ENCODE measurements at regions not wholly inside any gene's neighbourhood (a gene's known extent, or its start where the extent isn't known, plus 50 kb on each side); places are given as distances from the start of the nearest gene placed in this dataset.

- H3K36me3 ChIP-seq (ENCODE audit: control insufficient read depth in 1 of 2, insufficient read depth in 2 of 2, low read length in 1 of 2): no peaks in the 10 kb centered on the region
- WGBS, 2 donors: 73 to 78% methylated on average over 9 of the region's 9 CpGs
- no peak overlapping the region for H3K27ac ChIP-seq (ENCODE audit: low read depth in 1 of 2, low read length in 2 of 2)
- DNase-seq (no peak), ATAC-seq (ENCODE audit: low FRiP score) (no peak)
- intact Hi-C loops (cut with DNase I): no loop called here
- peaks cover 2% of the 10 kb centered on the region for H3K9me3 ChIP-seq (ENCODE audit: control insufficient read depth, low read length)
- H3K27me3 ChIP-seq (ENCODE audit: control insufficient read depth in 1 of 2, insufficient read depth in 2 of 2, low read length in 1 of 2): no peaks in the 10 kb centered on the region
- no peaks in the 10 kb centered on the region for H3K4me1 ChIP-seq (ENCODE audit: control insufficient read depth in 1 of 2, insufficient read depth in 2 of 2, low read length in 2 of 2)
- no peak overlapping the region for H3K4me3 ChIP-seq (ENCODE audit: low read length in 2 of 2)
Observed at GRCh38 chr16:49115956-49116355, 165.7 kb downstream of the CBLN1 start.

- H3K4me1 ChIP-seq (ENCODE audit: control insufficient read depth in 1 of 2, insufficient read depth in 2 of 2, low read length in 2 of 2): no peaks in the 10 kb centered on the region
- no peaks in the 10 kb centered on the region for H3K9me3 ChIP-seq (ENCODE audit: control insufficient read depth, low read length)
- intact Hi-C loops (cut with DNase I): no loop called here
- DNase-seq: no peak
- no peak overlapping the region for H3K27ac ChIP-seq (ENCODE audit: low read depth in 1 of 2, low read length in 2 of 2)
- no peak overlapping the region for H3K4me3 ChIP-seq (ENCODE audit: low read length in 2 of 2)
- peak; percentile 55 for ATAC-seq (ENCODE audit: low FRiP score)
- no peaks in the 10 kb centered on the region for H3K36me3 ChIP-seq (ENCODE audit: control insufficient read depth in 1 of 2, insufficient read depth in 2 of 2, low read length in 1 of 2)
- 32 to 33% methylated on average over 5 of the region's 5 CpGs for WGBS, 2 donors
- H3K27me3 ChIP-seq (ENCODE audit: control insufficient read depth in 1 of 2, insufficient read depth in 2 of 2, low read length in 1 of 2): no peaks in the 10 kb centered on the region
Observed at GRCh38 chr16:49112754-49113153, 168.9 kb downstream of the CBLN1 start.

GRCh38 chr16:49111351-49111750 is 170.3 kb downstream of the CBLN1 start:
- intact Hi-C loops (cut with DNase I): no loop called here
- Histone ChIP-seq H3K9me3 (ENCODE audit: control insufficient read depth, low read length) (no peaks in the 10 kb centered on the region), H3K4me3 (ENCODE audit: low read length in 2 of 2) (no peak overlapping the region), H3K27ac (ENCODE audit: low read depth in 1 of 2, low read length in 2 of 2) (no peak overlapping the region), H3K36me3 (ENCODE audit: control insufficient read depth in 1 of 2, insufficient read depth in 2 of 2, low read length in 1 of 2) (no peaks in the 10 kb centered on the region), H3K4me1 (ENCODE audit: control insufficient read depth in 1 of 2, insufficient read depth in 2 of 2, low read length in 2 of 2) (no peaks in the 10 kb centered on the region), H3K27me3 (ENCODE audit: control insufficient read depth in 1 of 2, insufficient read depth in 2 of 2, low read length in 1 of 2) (no peaks in the 10 kb centered on the region)
- DNase-seq (no peak), ATAC-seq (ENCODE audit: low FRiP score) (no peak)
- 38 to 46% methylated on average over 1 of the region's 1 CpG for WGBS, 2 donors

DNA sequence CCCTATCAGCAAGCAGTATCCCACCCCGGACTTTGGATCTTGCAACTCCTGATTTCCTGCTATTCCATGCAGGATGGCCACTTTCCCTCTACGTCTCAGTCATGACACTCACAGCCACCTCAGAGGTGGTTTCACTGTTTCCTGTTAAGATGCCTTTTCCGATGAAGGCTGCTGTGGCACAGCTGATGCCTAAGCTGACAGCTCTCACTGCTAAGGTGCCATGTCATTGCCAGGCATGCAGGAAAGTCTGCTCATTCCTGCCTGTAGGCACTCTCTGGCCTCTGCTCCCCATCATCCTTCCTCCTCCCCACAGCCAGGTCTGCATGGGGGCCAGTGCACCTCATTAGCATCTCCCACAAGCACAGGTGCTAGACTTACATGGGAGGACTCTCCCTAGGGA is 173.0 kb downstream of the CBLN1 start:
- intact Hi-C loops (cut with DNase I): no loop called here

GRCh38 chr16:49103298-49103697 is 178.3 kb downstream of the CBLN1 start:
- intact Hi-C loops (cut with DNase I): no loop called here

More for the DNA sequence above, 173.0 kb downstream of the CBLN1 start:
- no peaks in the 10 kb centered on the region for H3K9me3 ChIP-seq (ENCODE audit: control insufficient read depth, low read length)
- no peak for DNase-seq
- no peak overlapping the region for H3K4me3 ChIP-seq (ENCODE audit: low read length in 2 of 2)
- no peaks in the 10 kb centered on the region for H3K36me3 ChIP-seq (ENCODE audit: control insufficient read depth in 1 of 2, insufficient read depth in 2 of 2, low read length in 1 of 2)
- no peak for ATAC-seq (ENCODE audit: low FRiP score)
- no peak overlapping the region for H3K27ac ChIP-seq (ENCODE audit: low read depth in 1 of 2, low read length in 2 of 2)
- WGBS, 2 donors: 75 to 79% methylated on average over 3 of the region's 3 CpGs
- no peaks in the 10 kb centered on the region for H3K4me1 ChIP-seq (ENCODE audit: control insufficient read depth in 1 of 2, insufficient read depth in 2 of 2, low read length in 2 of 2)
- H3K27me3 ChIP-seq (ENCODE audit: control insufficient read depth in 1 of 2, insufficient read depth in 2 of 2, low read length in 1 of 2): no peaks in the 10 kb centered on the region

DNA sequence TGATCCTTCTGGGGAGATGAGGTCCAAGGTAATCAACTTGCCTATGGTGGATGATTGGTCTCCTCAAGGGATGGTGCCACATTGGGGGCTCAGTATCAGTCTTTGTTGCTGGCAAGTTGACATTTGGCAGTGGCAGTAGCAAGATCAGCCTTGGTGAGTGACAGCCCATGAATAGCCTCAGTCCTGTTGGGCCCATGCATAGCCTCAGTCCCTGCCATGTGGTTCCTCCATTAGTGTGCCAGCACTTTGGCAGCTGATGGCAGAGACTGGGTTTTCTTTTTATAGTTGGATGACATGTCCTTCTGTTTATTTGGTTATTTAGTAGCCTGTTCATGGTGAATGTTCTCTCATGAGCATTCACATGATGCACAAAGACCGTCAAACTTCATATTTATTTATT is 179.6 kb downstream of the CBLN1 start:
- Histone ChIP-seq H3K4me1 (ENCODE audit: control insufficient read depth in 1 of 2, insufficient read depth in 2 of 2, low read length in 2 of 2) (no peaks in the 10 kb centered on the region), H3K27ac (ENCODE audit: low read depth in 1 of 2, low read length in 2 of 2) (no peak overlapping the region), H3K27me3 (ENCODE audit: control insufficient read depth in 1 of 2, insufficient read depth in 2 of 2, low read length in 1 of 2) (peaks cover 0 to 2% of the 10 kb centered on the region in 2 donors), H3K4me3 (ENCODE audit: low read length in 2 of 2) (no peak overlapping the region), H3K36me3 (ENCODE audit: control insufficient read depth in 1 of 2, insufficient read depth in 2 of 2, low read length in 1 of 2) (no peaks in the 10 kb centered on the region), H3K9me3 (ENCODE audit: control insufficient read depth, low read length) (no peaks in the 10 kb centered on the region)
- ATAC-seq (ENCODE audit: low FRiP score) (no peak), DNase-seq (no peak)
- intact Hi-C loops (cut with DNase I): no loop called here
- 82 to 95% methylated on average over 1 of the region's 1 CpG for WGBS, 2 donors

More at GRCh38 chr16:49103298-49103697, 178.3 kb downstream of the CBLN1 start:
- H3K9me3 ChIP-seq (ENCODE audit: control insufficient read depth, low read length): no peaks in the 10 kb centered on the region
- no peaks in the 10 kb centered on the region for H3K36me3 ChIP-seq (ENCODE audit: control insufficient read depth in 1 of 2, insufficient read depth in 2 of 2, low read length in 1 of 2)
- 81% methylated on average over 3 of the region's 3 CpGs for WGBS, 2 donors
- DNase-seq (no peak), ATAC-seq (ENCODE audit: low FRiP score) (no peak)
- H3K4me1 ChIP-seq (ENCODE audit: control insufficient read depth in 1 of 2, insufficient read depth in 2 of 2, low read length in 2 of 2): no peaks in the 10 kb centered on the region
- no peak overlapping the region for H3K27ac ChIP-seq (ENCODE audit: low read depth in 1 of 2, low read length in 2 of 2)
- H3K4me3 ChIP-seq (ENCODE audit: low read length in 2 of 2): no peak overlapping the region
- H3K27me3 ChIP-seq (ENCODE audit: control insufficient read depth in 1 of 2, insufficient read depth in 2 of 2, low read length in 1 of 2): peaks cover 0 to 2% of the 10 kb centered on the region in 2 donors

- Histone ChIP-seq H3K4me1 (ENCODE audit: control insufficient read depth in 1 of 2, insufficient read depth in 2 of 2, low read length in 2 of 2) (no peaks in the 10 kb centered on the region), H3K36me3 (ENCODE audit: control insufficient read depth in 1 of 2, insufficient read depth in 2 of 2, low read length in 1 of 2) (no peaks in the 10 kb centered on the region), H3K27me3 (ENCODE audit: control insufficient read depth in 1 of 2, insufficient read depth in 2 of 2, low read length in 1 of 2) (peaks cover 0 to 2% of the 10 kb centered on the region in 2 donors), H3K4me3 (ENCODE audit: low read length in 2 of 2) (no peak overlapping the region), H3K27ac (ENCODE audit: low read depth in 1 of 2, low read length in 2 of 2) (no peak overlapping the region), H3K9me3 (ENCODE audit: control insufficient read depth, low read length) (no peaks in the 10 kb centered on the region)
- intact Hi-C loops (cut with DNase I): no loop called here
- ATAC-seq (ENCODE audit: low FRiP score) (no peak), DNase-seq (no peak)
Observed at GRCh38 chr16:49100366-49100765, 181.3 kb downstream of the CBLN1 start.

GRCh38 chr16:49097964-49098363 is 183.7 kb downstream of the CBLN1 start:
- H3K4me1 ChIP-seq (ENCODE audit: control insufficient read depth in 1 of 2, insufficient read depth in 2 of 2, low read length in 2 of 2): no peaks in the 10 kb centered on the region
- intact Hi-C loops (cut with DNase I): no loop called here
- no peak overlapping the region for H3K4me3 ChIP-seq (ENCODE audit: low read length in 2 of 2)
- H3K36me3 ChIP-seq (ENCODE audit: control insufficient read depth in 1 of 2, insufficient read depth in 2 of 2, low read length in 1 of 2): no peaks in the 10 kb centered on the region
- no peak for DNase-seq
- H3K9me3 ChIP-seq (ENCODE audit: control insufficient read depth, low read length): no peaks in the 10 kb centered on the region
- 69 to 70% methylated on average over 2 of the region's 2 CpGs for WGBS, 2 donors
- H3K27me3 ChIP-seq (ENCODE audit: control insufficient read depth in 1 of 2, insufficient read depth in 2 of 2, low read length in 1 of 2): peaks cover 0 to 2% of the 10 kb centered on the region in 2 donors
- H3K27ac ChIP-seq (ENCODE audit: low read depth in 1 of 2, low read length in 2 of 2): no peak overlapping the region
- no peak for ATAC-seq (ENCODE audit: low FRiP score)

DNA sequence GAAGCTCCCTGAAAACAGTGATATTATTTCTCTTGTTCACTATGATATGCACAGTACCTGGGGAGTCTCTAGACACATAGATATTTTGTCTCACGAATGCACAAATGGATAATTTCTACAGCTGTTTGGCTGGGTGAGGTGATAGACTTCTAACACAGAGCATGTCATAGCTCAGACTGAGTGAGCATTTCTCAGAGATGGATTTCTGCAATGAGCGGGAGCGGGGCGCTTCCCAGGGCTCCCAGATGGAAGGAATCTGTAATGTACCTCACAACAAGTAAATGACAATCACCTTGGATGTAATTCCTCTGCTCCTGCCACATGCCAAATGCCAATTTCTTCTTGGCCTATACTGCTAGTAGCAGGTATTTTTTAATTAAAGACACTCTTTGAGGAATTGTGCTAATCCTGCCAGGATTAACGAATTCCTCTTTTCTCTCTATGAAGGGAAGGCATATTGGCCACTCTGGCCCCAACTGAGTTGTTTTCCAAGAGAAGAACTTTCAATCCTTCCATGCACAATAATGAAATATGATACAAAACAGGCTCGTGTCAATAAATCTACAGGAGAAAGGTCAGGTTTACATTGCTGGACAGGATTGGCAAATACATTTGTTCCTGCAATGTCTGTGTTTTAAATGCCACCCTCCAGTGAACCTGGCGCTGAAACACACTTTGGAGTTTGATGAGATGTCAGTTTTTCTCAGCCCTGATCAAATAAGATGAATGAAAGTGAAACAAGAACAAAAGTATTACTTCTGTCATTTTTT is 185.3 kb downstream of the CBLN1 start:
- Histone ChIP-seq H3K36me3 (ENCODE audit: control insufficient read depth in 1 of 2, insufficient read depth in 2 of 2, low read length in 1 of 2) (no peaks in the 10 kb centered on the region), H3K27ac (ENCODE audit: low read depth in 1 of 2, low read length in 2 of 2) (no peak overlapping the region), H3K4me1 (ENCODE audit: control insufficient read depth in 1 of 2, insufficient read depth in 2 of 2, low read length in 2 of 2) (no peaks in the 10 kb centered on the region), H3K27me3 (ENCODE audit: control insufficient read depth in 1 of 2, insufficient read depth in 2 of 2, low read length in 1 of 2) (no peaks in the 10 kb centered on the region), H3K9me3 (ENCODE audit: control insufficient read depth, low read length) (no peaks in the 10 kb centered on the region), H3K4me3 (ENCODE audit: low read length in 2 of 2) (no peak overlapping the region)
- intact Hi-C loops (cut with DNase I): no loop called here
- 64 to 70% methylated on average over 7 of the region's 7 CpGs for WGBS, 2 donors
- DNase-seq (no peak), ATAC-seq (ENCODE audit: low FRiP score) (no peak)

Measured in aorta (tissue), 5 donors.